ENCODE measurements at regions not wholly inside any gene's neighbourhood (a gene's known extent, or its start where the extent isn't known, plus 50 kb on each side); places are given as distances from the start of the nearest gene placed in this dataset.

GRCh38 chr1:86238226-86238625, 81.7 kb upstream of the COL24A1 start:
- TF ChIP-seq CTCF (conservative IDR thresholded peaks at IDR 0.05; ENCODE audit: low read length) = no peak
- no peak for TF ChIP-seq EZH2phosphoT487 (IDR thresholded peaks at IDR 0.05; ENCODE audit: borderline replicate concordance)

Measured in Loucy (cell line).